ENCODE measurements at regions not wholly inside any gene's neighbourhood (a gene's known extent, or its start where the extent isn't known, plus 50 kb on each side); places are given as distances from the start of the nearest gene placed in this dataset.

GRCh38 chr11:70486731-70487130 lies 88.4 kb downstream of the CTTN start:
- Histone ChIP-seq H3K27ac (no peak overlapping the region), H3K4me1 (replicated peaks) (peaks cover 12% of the 10 kb centered on the region), H3K9me3 (replicated peaks) (peaks cover 64% of the 10 kb centered on the region), H3K27me3 (replicated peaks) (no peaks in the 10 kb centered on the region), H3K4me3 (no peak overlapping the region), H3K36me3 (0 out of 2 replicates have a peak, but pooled peaks cover 7% of the 10 kb centered on the region)
- no peak for DNase-seq (ENCODE audit: low read depth in 1 of 2, low spot score in 2 of 2)

- peaks cover 66% of the 10 kb centered on the region for H3K9me3 ChIP-seq (replicated peaks)
- 0 out of 2 replicates have a peak, but pooled peaks cover 9% of the 10 kb centered on the region for H3K36me3 ChIP-seq
- H3K27me3 ChIP-seq (replicated peaks) = no peaks in the 10 kb centered on the region
- peaks cover 8% of the 10 kb centered on the region for H3K4me1 ChIP-seq (replicated peaks)
- no peak overlapping the region for H3K4me3 ChIP-seq
- no peak for DNase-seq (ENCODE audit: low read depth in 1 of 2, low spot score in 2 of 2)
- H3K27ac ChIP-seq = no peak overlapping the region
Observed at GRCh38 chr11:70487160-70487559, 88.8 kb downstream of the CTTN start.

GRCh38 chr11:70487756-70488155 lies 89.4 kb downstream of the CTTN start:
- peaks cover 70% of the 10 kb centered on the region for H3K9me3 ChIP-seq (replicated peaks)
- H3K4me1 ChIP-seq (replicated peaks) = peaks cover 2% of the 10 kb centered on the region
- no peak overlapping the region for H3K27ac ChIP-seq
- no peak overlapping the region for H3K4me3 ChIP-seq
- 0 out of 2 replicates have a peak, but pooled peaks cover 9% of the 10 kb centered on the region for H3K36me3 ChIP-seq
- no peaks in the 10 kb centered on the region for H3K27me3 ChIP-seq (replicated peaks)
- DNase-seq (ENCODE audit: low read depth in 1 of 2, low spot score in 2 of 2) = no peak

GRCh38 chr11:70488171-70488703 lies 89.9 kb downstream of the CTTN start:
- Histone ChIP-seq H3K36me3 (0 out of 2 replicates have a peak, but pooled peaks cover 9% of the 10 kb centered on the region), H3K27ac (no peak overlapping the region), H3K4me3 (no peak overlapping the region), H3K27me3 (replicated peaks) (no peaks in the 10 kb centered on the region), H3K9me3 (replicated peaks) (peaks cover 70% of the 10 kb centered on the region), H3K4me1 (replicated peaks) (no peaks in the 10 kb centered on the region)
- DNase-seq (ENCODE audit: low read depth in 1 of 2, low spot score in 2 of 2) = no peak

- H3K9me3 ChIP-seq (replicated peaks) = peaks cover 70% of the 10 kb centered on the region
Observed at GRCh38 chr11:70489276-70489675, 90.9 kb downstream of the CTTN start.

GRCh38 chr11:70490208-70490607 lies 91.9 kb downstream of the CTTN start:
- H3K36me3 ChIP-seq = 0 out of 2 replicates have a peak, but pooled peaks cover 9% of the 10 kb centered on the region

More at GRCh38 chr11:70489276-70489675, 90.9 kb downstream of the CTTN start:
- no peaks in the 10 kb centered on the region for H3K27me3 ChIP-seq (replicated peaks)
- DNase-seq (ENCODE audit: low read depth in 1 of 2, low spot score in 2 of 2) = no peak
- H3K27ac ChIP-seq = no peak overlapping the region
- H3K4me1 ChIP-seq (replicated peaks) = no peaks in the 10 kb centered on the region; the same call in 1 of the 2 replicates
- 0 out of 2 replicates have a peak, but pooled peaks cover 9% of the 10 kb centered on the region for H3K36me3 ChIP-seq
- H3K4me3 ChIP-seq = no peak overlapping the region

GRCh38 chr11:70490723-70491558 lies 92.6 kb downstream of the CTTN start:
- H3K27ac ChIP-seq = no peak overlapping the region
- no peak for DNase-seq (ENCODE audit: low read depth in 1 of 2, low spot score in 2 of 2)
- peaks cover 9% of the 10 kb centered on the region; the same call in 1 of the 2 replicates for H3K36me3 ChIP-seq
- H3K9me3 ChIP-seq (replicated peaks) = peaks cover 73% of the 10 kb centered on the region
- no peaks in the 10 kb centered on the region; the same call in 1 of the 2 replicates for H3K27me3 ChIP-seq (replicated peaks)
- no peaks in the 10 kb centered on the region; the same call in 1 of the 2 replicates for H3K4me1 ChIP-seq (replicated peaks)
- no peak overlapping the region for H3K4me3 ChIP-seq

More at GRCh38 chr11:70490208-70490607, 91.9 kb downstream of the CTTN start:
- Histone ChIP-seq H3K27ac (no peak overlapping the region), H3K4me1 (replicated peaks) (no peaks in the 10 kb centered on the region; the same call in 1 of the 2 replicates), H3K27me3 (replicated peaks) (no peaks in the 10 kb centered on the region), H3K9me3 (replicated peaks) (peaks cover 73% of the 10 kb centered on the region), H3K4me3 (no peak overlapping the region)
- no peak for DNase-seq (ENCODE audit: low read depth in 1 of 2, low spot score in 2 of 2)

- no peak for DNase-seq (ENCODE audit: low read depth in 1 of 2, low spot score in 2 of 2)
- Histone ChIP-seq H3K27ac (no peak overlapping the region), H3K9me3 (replicated peaks) (peaks cover 67% of the 10 kb centered on the region), H3K4me1 (replicated peaks) (no peaks in the 10 kb centered on the region; the same call in 1 of the 2 replicates), H3K4me3 (no peak overlapping the region), H3K27me3 (replicated peaks) (no peaks in the 10 kb centered on the region; the same call in none of the 2 replicates), H3K36me3 (peaks cover 9% of the 10 kb centered on the region; the same call in 1 of the 2 replicates)
Observed at GRCh38 chr11:70491696-70492472, 93.6 kb downstream of the CTTN start.

GRCh38 chr11:70493089-70493474 lies 94.8 kb downstream of the CTTN start:
- Histone ChIP-seq H3K9me3 (replicated peaks) (peaks cover 57% of the 10 kb centered on the region), H3K36me3 (peaks cover 9% of the 10 kb centered on the region; the same call in 1 of the 2 replicates), H3K27me3 (replicated peaks) (peaks cover 4% of the 10 kb centered on the region), H3K27ac (no peak overlapping the region), H3K4me3 (no peak overlapping the region), H3K4me1 (replicated peaks) (no peaks in the 10 kb centered on the region; the same call in 1 of the 2 replicates)
- no peak for DNase-seq (ENCODE audit: low read depth in 1 of 2, low spot score in 2 of 2)

GRCh38 chr11:70493891-70494290 lies 95.6 kb downstream of the CTTN start:
- Histone ChIP-seq H3K27ac (no peak overlapping the region), H3K27me3 (replicated peaks) (peaks cover 4% of the 10 kb centered on the region), H3K36me3 (peaks cover 9% of the 10 kb centered on the region; the same call in 1 of the 2 replicates), H3K4me3 (no peak overlapping the region), H3K4me1 (replicated peaks) (no peaks in the 10 kb centered on the region; the same call in 1 of the 2 replicates), H3K9me3 (replicated peaks) (peaks cover 51% of the 10 kb centered on the region)
- DNase-seq (ENCODE audit: low read depth in 1 of 2, low spot score in 2 of 2) = no peak

GRCh38 chr11:70494559-70495350 lies 96.4 kb downstream of the CTTN start:
- Histone ChIP-seq H3K4me3 (no peak overlapping the region), H3K27me3 (replicated peaks) (peaks cover 4% of the 10 kb centered on the region), H3K36me3 (peaks cover 9% of the 10 kb centered on the region; the same call in 1 of the 2 replicates), H3K27ac (no peak overlapping the region), H3K4me1 (replicated peaks) (no peaks in the 10 kb centered on the region; the same call in 1 of the 2 replicates), H3K9me3 (replicated peaks) (peaks cover 48% of the 10 kb centered on the region)
- no peak for DNase-seq (ENCODE audit: low read depth in 1 of 2, low spot score in 2 of 2)

GRCh38 chr11:70495351-70496310 lies 97.3 kb downstream of the CTTN start:
- Histone ChIP-seq H3K27me3 (replicated peaks) (peaks cover 4% of the 10 kb centered on the region), H3K4me1 (replicated peaks) (no peaks in the 10 kb centered on the region; the same call in 1 of the 2 replicates), H3K4me3 (no peak overlapping the region), H3K9me3 (replicated peaks) (peaks cover 41% of the 10 kb centered on the region), H3K27ac (no peak overlapping the region), H3K36me3 (peaks cover 4% of the 10 kb centered on the region; the same call in 1 of the 2 replicates)
- DNase-seq (ENCODE audit: low read depth in 1 of 2, low spot score in 2 of 2) = no peak

Measured in SJSA1 (cell line).